Tibial nerve (tissue), 3 donors: ENCODE measurements at regions not wholly inside any gene's neighbourhood (a gene's known extent, or its start where the extent isn't known, plus 50 kb on each side); places are given as distances from the start of the nearest gene placed in this dataset.

Experiments used
- CTCF ChIP-seq, 5 experiments: fragments of 200-600 bp in 3 of 5; fragments of 450-650 bp in 2 of 5; sonication (generic) in 3 of 5; IDR thresholded peaks; one replicate each; pipeline ENCODE4 v1.5.1; 2016 to 2019; ENCODE audit warnings: antibody characterized with exemption in 5 of 5, mild to moderate bottlenecking in 3 of 5, moderate library complexity in 2 of 5
- POLR2A ChIP-seq, 2 donors: fragments of 450-650 bp; IDR thresholded peaks; one replicate each; pipeline ENCODE4 v1.6.1; 2017; ENCODE audit warnings: antibody characterized with exemption in 2 of 2, mild to moderate bottlenecking in 2 of 2, moderate library complexity in 2 of 2

GRCh38 chr2:126765395-126765794, 109.4 kb downstream of the GYPC start:
- no peak for TF ChIP-seq CTCF (IDR thresholded peaks at IDR 0.05)
- no peak for TF ChIP-seq POLR2A (IDR thresholded peaks at IDR 0.05)
